Ishikawa (cell line): ENCODE measurements at regions not wholly inside any gene's neighbourhood (a gene's known extent, or its start where the extent isn't known, plus 50 kb on each side); places are given as distances from the start of the nearest gene placed in this dataset.

Experiments used
- CEBPB ChIP-seq: IDR thresholded peaks from 2 replicates; pipeline ENCODE4 v1.6.1; 2012
- CREB1 ChIP-seq: IDR thresholded peaks from 2 replicates; pipeline ENCODE4 v1.6.1; 2012; ENCODE audit warnings: low read depth
- EGR1 ChIP-seq: IDR thresholded peaks from 2 replicates; pipeline ENCODE4 v1.6.1; 2012
- EP300 ChIP-seq: IDR thresholded peaks from 2 replicates; pipeline ENCODE4 v1.6.1; 2012; ENCODE audit warnings: borderline replicate concordance
- FOXM1 ChIP-seq: IDR thresholded peaks from 2 replicates; pipeline ENCODE4 v1.6.1; 2012; ENCODE audit warnings: low read depth, borderline replicate concordance
- MAX ChIP-seq: IDR thresholded peaks from 2 replicates; pipeline ENCODE4 v1.6.1; 2012
- NFIC ChIP-seq: IDR thresholded peaks from 2 replicates; pipeline ENCODE4 v1.6.1; 2012
- RAD21 ChIP-seq: IDR thresholded peaks from 2 replicates; pipeline ENCODE4 v1.6.1; 2012; ENCODE audit warnings: low read depth
- REST ChIP-seq: IDR thresholded peaks from 2 replicates; pipeline ENCODE4 v1.6.1; 2012; ENCODE audit warnings: low read depth, mild to moderate bottlenecking
- TAF1 ChIP-seq: IDR thresholded peaks from 2 replicates; pipeline ENCODE4 v1.6.1; 2012; ENCODE audit warnings: low read depth, mild to moderate bottlenecking
- TCF12 ChIP-seq: IDR thresholded peaks from 2 replicates; pipeline ENCODE4 v1.6.1; 2012; ENCODE audit warnings: low read depth
- TEAD4 ChIP-seq: IDR thresholded peaks from 2 replicates; pipeline ENCODE4 v1.6.1; 2012
- USF1 ChIP-seq: IDR thresholded peaks from 2 replicates; pipeline ENCODE4 v1.6.1; 2012
- YY1 ChIP-seq: IDR thresholded peaks from 2 replicates; pipeline ENCODE4 v1.6.1; 2012; ENCODE audit warnings: low read depth
- ZBTB7A ChIP-seq: IDR thresholded peaks from 2 replicates; pipeline ENCODE4 v1.6.1; 2012; ENCODE audit warnings: low read depth

GRCh38 chr6:76776876-76777275 is 686.4 kb downstream of the HTR1B start:
- no peak for TF ChIP-seq NFIC
- no peak for TF ChIP-seq ZBTB7A
- TF ChIP-seq MAX = no peak
- no peak for TF ChIP-seq FOXM1
- TF ChIP-seq CREB1 = no peak
- TF ChIP-seq USF1 = no peak
- TF ChIP-seq EP300 = no peak
- TF ChIP-seq TEAD4 = no peak
- no peak for TF ChIP-seq TCF12
- TF ChIP-seq CEBPB = no peak
- no peak for TF ChIP-seq TAF1
- no peak for TF ChIP-seq EGR1
- TF ChIP-seq REST = no peak
- TF ChIP-seq RAD21 = no peak
- TF ChIP-seq YY1 = no peak

GRCh38 chr6:76774781-76775384 is 688.4 kb downstream of the HTR1B start:
- no peak for TF ChIP-seq REST
- no peak for TF ChIP-seq USF1
- TF ChIP-seq TEAD4 = no peak
- TF ChIP-seq CREB1 = no peak
- TF ChIP-seq MAX = no peak
- no peak for TF ChIP-seq RAD21
- TF ChIP-seq CEBPB = no peak
- no peak for TF ChIP-seq TCF12
- TF ChIP-seq ZBTB7A = no peak
- no peak for TF ChIP-seq YY1
- no peak for TF ChIP-seq NFIC
- no peak for TF ChIP-seq TAF1
- no peak for TF ChIP-seq FOXM1
- TF ChIP-seq EGR1 = no peak
- no peak for TF ChIP-seq EP300

DNA sequence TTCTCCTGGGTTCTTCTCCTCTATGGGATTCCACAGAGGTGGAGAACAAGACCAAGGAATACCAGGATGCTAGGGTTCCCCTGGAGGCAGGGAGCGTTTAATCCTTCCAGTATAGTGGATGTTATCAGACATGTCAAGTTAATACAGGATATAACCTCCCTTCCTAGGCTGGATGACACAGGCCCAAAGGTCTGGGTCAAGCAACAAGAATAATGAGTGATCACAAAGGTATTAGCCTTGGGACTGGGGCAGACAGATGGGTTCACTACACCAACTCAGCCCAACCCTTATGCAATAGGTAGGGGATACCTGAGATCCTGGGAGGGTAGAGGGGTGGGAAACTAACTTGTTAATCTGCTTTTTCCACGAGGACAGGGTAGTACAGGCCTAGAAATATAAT is 690.3 kb downstream of the HTR1B start:
- no peak for TF ChIP-seq CREB1
- TF ChIP-seq CEBPB = no peak

GRCh38 chr6:76771059-76771634 is 692.1 kb downstream of the HTR1B start:
- peak; percentile 88 for TF ChIP-seq NFIC
- TF ChIP-seq FOXM1 = no peak

- TF ChIP-seq USF1 (no peak), REST (no peak), CREB1 (no peak), CEBPB (no peak), TEAD4 (no peak), MAX (no peak), NFIC (no peak), FOXM1 (no peak), EGR1 (no peak)
Observed at GRCh38 chr6:76770281-76770680, 693.0 kb downstream of the HTR1B start.
